Activated naive CD4-positive, alpha-beta T cell treated with anti-CD3 and anti-CD28 coated beads for 36 hours (primary cell): ENCODE measurements at regions not wholly inside any gene's neighbourhood (a gene's known extent, or its start where the extent isn't known, plus 50 kb on each side); places are given as distances from the start of the nearest gene placed in this dataset.
"Not testable (repeated sequence)": the region's sequence is repeated elsewhere in the genome, so short reads cannot be mapped to it uniquely, and the experiment has no call there.

Experiments used
- CTCF ChIA-PET: fragments of 350-600 bp; sonication (Branson Sonifier 250); formaldehyde crosslinking; loops from one replicate; lab custom pipeline; 2021; ENCODE audit warnings: antibody characterized with exemption; lab: Charles Lee
- DNase-seq: peaks from one replicate; pipeline ENCODE4 v3.0.0-alpha.2; 2020
- H3K27ac Mint-ChIP-seq: one replicate; pipeline ENCODE4 v1.8.0; 2021; ENCODE audit warnings: mild to moderate bottlenecking, mixed read lengths
- H3K27me3 Mint-ChIP-seq: one replicate; pipeline ENCODE4 v1.8.0; 2021; ENCODE audit warnings: low read depth, mixed read lengths
- H3K36me3 Mint-ChIP-seq: one replicate; pipeline ENCODE4 v1.8.0; 2021; ENCODE audit warnings: low read depth, mixed read lengths
- H3K4me1 Mint-ChIP-seq: one replicate; pipeline ENCODE4 v1.8.0; 2021; ENCODE audit warnings: low read depth, mixed read lengths
- H3K4me3 Mint-ChIP-seq: one replicate; pipeline ENCODE4 v1.8.0; 2021; ENCODE audit warnings: mild to moderate bottlenecking, moderate library complexity, mixed read lengths
- H3K9me3 Mint-ChIP-seq: one replicate; pipeline ENCODE4 v1.8.0; 2021; ENCODE audit warnings: mixed read lengths
- intact Hi-C: fragments of 100-400 bp; cut with micrococcal nuclease; formaldehyde crosslinking; loops from one replicate; pipeline ENCODE4 v1.15.1; 2023

DNA sequence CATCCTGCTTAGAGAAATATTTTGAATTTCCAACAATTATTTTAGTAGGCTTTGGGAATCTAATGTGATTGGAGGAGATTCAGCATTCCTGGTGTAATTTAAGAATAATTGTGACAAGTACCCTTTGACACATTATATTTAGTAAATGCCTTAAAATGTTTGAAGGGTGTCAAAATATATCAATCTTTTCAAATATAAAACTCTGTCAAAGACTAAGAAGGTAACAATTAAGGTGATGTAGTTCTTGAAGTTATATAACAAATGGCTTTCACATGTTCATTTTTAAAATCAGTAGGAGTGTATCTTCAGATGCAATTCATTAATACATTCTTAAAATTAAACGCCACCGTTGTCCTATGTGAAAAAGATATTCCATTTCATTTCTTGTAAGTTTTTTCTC lies 1977.1 kb upstream of the CDH9 start:
- intact Hi-C loops: no loop called here
- no peaks in the 10 kb centered on the region for H3K27me3 Mint-ChIP-seq
- CTCF ChIA-PET: interaction anchor here (0.9 kb wide), 1 partner anchor 10 kb away, joined by 3 read pairs; no protein-coding TSS in a partner anchor
- no peak overlapping the region for H3K4me3 Mint-ChIP-seq
- no peaks in the 10 kb centered on the region for H3K4me1 Mint-ChIP-seq
- no peak for DNase-seq
- no peaks in the 10 kb centered on the region for H3K36me3 Mint-ChIP-seq
- peaks cover 2% of the 10 kb centered on the region for H3K9me3 Mint-ChIP-seq
- no peak overlapping the region for H3K27ac Mint-ChIP-seq

DNA sequence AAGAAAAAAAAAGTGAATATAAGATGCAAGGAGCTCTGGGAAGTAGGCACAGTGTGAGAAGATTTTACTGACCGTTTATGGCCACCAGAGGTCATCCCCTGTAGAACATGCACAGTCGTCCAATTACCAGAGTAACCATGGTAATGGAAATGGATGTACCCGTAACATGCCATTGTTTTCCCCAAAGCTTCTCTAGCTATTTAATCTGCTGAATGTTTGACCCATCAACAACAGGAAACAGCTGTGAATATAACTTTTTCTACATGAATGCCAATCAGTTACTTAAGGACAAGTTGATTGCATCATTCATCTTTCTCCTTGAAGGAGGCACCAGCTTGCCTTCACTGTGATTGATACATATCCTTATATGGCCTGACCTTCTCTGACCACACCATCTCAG lies 1967.0 kb upstream of the CDH9 start:
- no peaks in the 10 kb centered on the region for H3K4me1 Mint-ChIP-seq
- no peaks in the 10 kb centered on the region for H3K27me3 Mint-ChIP-seq
- CTCF ChIA-PET: interaction anchor here (1.3 kb wide), 1 partner anchor 10 kb away, joined by 3 read pairs; no protein-coding TSS in a partner anchor
- no peak overlapping the region for H3K27ac Mint-ChIP-seq
- intact Hi-C loops: no loop called here
- DNase-seq: no peak
- no peak overlapping the region for H3K4me3 Mint-ChIP-seq
- H3K36me3 Mint-ChIP-seq: no peaks in the 10 kb centered on the region
- peaks cover 5% of the 10 kb centered on the region for H3K9me3 Mint-ChIP-seq

DNA sequence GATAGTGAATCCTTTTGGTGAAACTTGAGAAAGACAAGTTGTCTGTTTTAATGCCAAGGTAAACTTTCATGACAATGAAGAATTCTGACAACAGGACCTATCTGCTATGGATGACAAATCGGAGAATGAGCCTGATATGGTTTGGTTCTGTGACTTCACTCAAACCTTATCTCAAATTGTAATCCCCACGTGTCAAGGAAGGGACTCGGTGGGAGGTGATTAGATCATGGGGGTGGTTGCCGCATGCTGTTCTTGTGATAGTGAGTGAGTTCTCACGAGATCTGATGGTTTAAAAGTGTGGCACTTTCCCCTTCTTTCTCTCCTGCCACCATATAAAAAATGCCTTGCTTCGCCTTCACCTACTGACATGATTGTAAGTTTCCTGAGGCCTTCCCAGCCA lies 1964.1 kb upstream of the CDH9 start:
- peaks cover 7% of the 10 kb centered on the region for H3K9me3 Mint-ChIP-seq
- DNase-seq: no peak
- H3K27me3 Mint-ChIP-seq: no peaks in the 10 kb centered on the region
- intact Hi-C loops: no loop called here
- CTCF ChIA-PET: no interaction called here
- no peak overlapping the region for H3K27ac Mint-ChIP-seq
- H3K36me3 Mint-ChIP-seq: no peaks in the 10 kb centered on the region
- no peak overlapping the region for H3K4me3 Mint-ChIP-seq
- no peaks in the 10 kb centered on the region for H3K4me1 Mint-ChIP-seq

DNA sequence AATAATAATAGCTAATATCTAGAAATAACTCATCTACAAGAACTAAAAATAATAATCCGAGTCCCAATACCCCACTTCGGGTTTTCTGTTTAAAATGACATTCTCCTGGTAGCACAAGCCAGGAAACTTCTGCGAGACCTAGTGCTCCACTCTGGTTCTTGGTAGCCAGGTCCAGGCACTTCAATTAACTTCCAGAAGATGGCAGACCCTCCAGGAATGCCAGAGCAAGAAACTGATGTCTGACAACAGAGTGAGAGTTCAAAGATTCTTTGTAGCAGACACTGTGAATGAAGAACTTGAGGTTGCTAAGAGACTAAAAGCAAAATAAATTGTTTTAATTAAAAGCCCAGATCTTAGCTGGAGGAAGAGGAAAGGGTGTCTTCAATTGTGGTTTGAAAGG lies 1963.3 kb upstream of the CDH9 start:
- no peaks in the 10 kb centered on the region for H3K27me3 Mint-ChIP-seq
- CTCF ChIA-PET: interaction anchor here (0.5 kb wide), 1 partner anchor 102 kb away, joined by 3 read pairs; no protein-coding TSS in a partner anchor
- H3K27ac Mint-ChIP-seq: no peak overlapping the region

DNA sequence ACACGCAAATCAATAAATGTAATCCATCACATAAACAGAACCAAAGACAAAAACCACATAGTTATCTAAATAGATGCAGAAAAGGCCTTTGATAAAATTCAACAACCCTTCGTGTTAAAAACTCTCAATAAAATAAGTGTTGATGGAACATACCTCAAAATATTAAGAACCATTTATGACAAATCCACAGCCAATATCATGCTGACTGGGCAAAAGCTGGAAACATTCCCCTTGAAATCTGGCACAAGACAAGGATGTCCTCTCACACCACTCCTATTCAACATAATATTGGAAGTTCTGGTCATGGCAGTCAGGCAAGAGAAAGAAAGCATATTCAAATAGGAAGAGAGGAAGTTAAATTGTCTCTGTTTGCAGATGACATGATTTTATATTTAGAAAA lies 1946.3 kb upstream of the CDH9 start:
- DNase-seq: no peak
- no peak overlapping the region for H3K27ac Mint-ChIP-seq
- no peak overlapping the region for H3K4me3 Mint-ChIP-seq
- H3K4me1 Mint-ChIP-seq: no peaks in the 10 kb centered on the region
- no peaks in the 10 kb centered on the region for H3K36me3 Mint-ChIP-seq
- H3K9me3 Mint-ChIP-seq: peaks cover 16% of the 10 kb centered on the region
- intact Hi-C loops: no loop called here
- no peaks in the 10 kb centered on the region for H3K27me3 Mint-ChIP-seq
- CTCF ChIA-PET: no interaction called here

More for the DNA sequence above, 1963.3 kb upstream of the CDH9 start:
- intact Hi-C loops: no loop called here
- no peaks in the 10 kb centered on the region for H3K4me1 Mint-ChIP-seq
- H3K36me3 Mint-ChIP-seq: no peaks in the 10 kb centered on the region
- DNase-seq: no peak
- H3K9me3 Mint-ChIP-seq: peaks cover 9% of the 10 kb centered on the region
- H3K4me3 Mint-ChIP-seq: no peak overlapping the region

DNA sequence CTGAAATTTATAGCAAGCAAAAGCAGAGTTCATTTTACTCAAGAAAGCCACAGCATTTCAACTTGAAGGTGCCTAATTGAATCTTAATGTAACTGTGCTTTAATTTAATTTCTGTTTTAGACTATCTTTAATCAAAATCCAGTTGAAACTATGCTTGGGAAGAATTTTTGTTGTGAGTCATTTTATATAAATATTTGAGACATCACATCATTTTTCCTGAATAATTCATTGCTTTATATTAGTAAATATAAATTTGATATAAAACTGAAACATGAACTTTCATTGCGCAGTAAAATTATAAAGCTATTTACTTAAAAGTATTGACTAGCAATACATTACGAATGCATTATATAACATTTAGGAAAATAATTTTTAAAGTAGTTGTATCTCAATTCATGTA lies 1937.1 kb upstream of the CDH9 start:
- H3K36me3 Mint-ChIP-seq: no peaks in the 10 kb centered on the region

DNA sequence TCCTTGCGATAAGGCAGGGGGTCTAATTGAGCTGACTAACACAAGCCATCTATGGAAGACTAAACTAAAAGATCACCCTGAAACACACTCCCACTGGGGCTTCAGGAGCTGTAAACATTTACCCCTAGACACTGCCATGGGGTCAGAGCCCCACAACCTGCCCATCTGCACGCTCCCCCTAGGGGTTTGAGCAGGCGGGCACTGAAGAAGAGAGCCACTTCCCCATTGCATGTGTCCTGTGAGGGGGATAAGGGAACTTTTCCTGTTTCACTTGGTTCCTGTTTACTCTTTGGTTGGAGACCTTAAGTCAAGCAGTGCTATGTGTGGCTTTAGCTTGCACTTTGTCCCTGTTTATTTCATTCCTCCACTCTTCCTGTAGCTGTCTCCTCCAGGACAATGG lies 1929.5 kb upstream of the CDH9 start:
- no peak overlapping the region for H3K4me3 Mint-ChIP-seq
- peaks cover 2% of the 10 kb centered on the region for H3K9me3 Mint-ChIP-seq
- intact Hi-C loops: no loop called here
- CTCF ChIA-PET: no interaction called here
- no peaks in the 10 kb centered on the region for H3K27me3 Mint-ChIP-seq
- H3K36me3 Mint-ChIP-seq: no peaks in the 10 kb centered on the region
- no peak for DNase-seq
- no peak overlapping the region for H3K27ac Mint-ChIP-seq
- H3K4me1 Mint-ChIP-seq: no peaks in the 10 kb centered on the region

More for the DNA sequence above, 1937.1 kb upstream of the CDH9 start:
- Mint-ChIP-seq H3K27ac (no peak overlapping the region), H3K9me3 (peaks cover 10% of the 10 kb centered on the region), H3K4me3 (no peak overlapping the region), H3K27me3 (no peaks in the 10 kb centered on the region), H3K4me1 (no peaks in the 10 kb centered on the region)
- intact Hi-C loops: no loop called here
- DNase-seq: no peak
- CTCF ChIA-PET: no interaction called here

DNA sequence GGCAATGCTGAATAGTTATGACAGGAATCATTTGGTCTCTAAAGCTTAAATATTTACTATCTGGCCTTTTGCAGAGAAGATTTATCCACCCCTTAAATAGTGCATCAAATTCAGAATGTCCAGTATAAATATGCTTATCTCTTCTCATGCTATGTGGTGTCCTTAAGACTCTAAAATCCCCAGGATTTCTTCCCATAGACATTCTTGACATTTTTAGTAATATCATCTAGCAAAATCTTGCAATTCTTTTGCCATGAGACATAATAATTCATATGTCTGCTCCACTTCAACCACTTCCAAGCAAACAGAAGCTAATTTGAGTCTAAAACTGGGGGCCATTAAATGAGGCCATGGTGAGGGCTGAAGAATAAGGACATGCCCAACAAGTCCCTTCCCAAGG lies 1923.4 kb upstream of the CDH9 start:
- no peak overlapping the region for H3K4me3 Mint-ChIP-seq
- no peak overlapping the region for H3K27ac Mint-ChIP-seq
- H3K27me3 Mint-ChIP-seq: no peaks in the 10 kb centered on the region
- CTCF ChIA-PET: no interaction called here
- DNase-seq: no peak
- peaks cover 4% of the 10 kb centered on the region for H3K9me3 Mint-ChIP-seq
- intact Hi-C loops: no loop called here
- no peaks in the 10 kb centered on the region for H3K4me1 Mint-ChIP-seq
- H3K36me3 Mint-ChIP-seq: no peaks in the 10 kb centered on the region

DNA sequence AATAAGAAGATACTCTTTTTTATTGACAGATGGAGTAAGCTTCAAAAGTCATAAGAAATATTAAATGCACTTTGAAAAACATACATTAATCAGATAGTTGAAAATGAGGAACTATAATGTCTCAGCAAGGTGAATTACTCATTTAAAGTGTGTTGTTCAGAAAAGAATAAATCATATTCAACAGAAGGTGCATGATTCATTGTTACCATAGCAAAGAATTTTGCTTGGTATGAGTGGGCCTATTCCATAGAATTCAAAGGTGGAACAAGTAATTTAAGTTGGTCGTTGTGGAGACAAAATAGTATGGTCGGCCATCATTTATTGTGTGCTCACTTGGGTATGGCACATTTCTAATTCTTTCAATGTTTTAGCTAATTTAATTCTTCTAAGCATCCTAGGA lies 1920.2 kb upstream of the CDH9 start:
- Mint-ChIP-seq H3K27ac (no peak overlapping the region), H3K36me3 (no peaks in the 10 kb centered on the region), H3K4me1 (no peaks in the 10 kb centered on the region), H3K9me3 (peaks cover 4% of the 10 kb centered on the region), H3K4me3 (no peak overlapping the region), H3K27me3 (no peaks in the 10 kb centered on the region)
- intact Hi-C loops: no loop called here
- CTCF ChIA-PET: no interaction called here
- DNase-seq: no peak

DNA sequence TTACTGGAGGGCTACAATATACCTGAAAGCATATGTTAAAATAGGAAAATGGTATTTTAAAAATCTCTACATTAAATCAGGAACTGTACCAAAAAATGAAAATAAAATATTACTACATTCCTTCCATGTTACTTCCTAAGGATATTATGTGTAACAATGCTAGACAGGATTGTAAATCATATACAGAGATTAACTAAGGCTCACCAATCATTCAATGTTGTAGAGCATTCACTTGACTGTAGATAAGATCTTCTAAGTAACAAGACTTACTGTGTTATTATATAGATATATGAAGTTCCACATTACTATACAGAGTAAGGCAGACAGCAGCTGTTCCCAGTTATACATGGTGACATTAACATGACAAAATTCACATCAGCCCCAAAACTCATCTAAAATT lies 1919.1 kb upstream of the CDH9 start:
- no peak for DNase-seq
- CTCF ChIA-PET: no interaction called here
- Mint-ChIP-seq H3K4me3 (no peak overlapping the region), H3K27ac (no peak overlapping the region), H3K4me1 (no peaks in the 10 kb centered on the region), H3K36me3 (no peaks in the 10 kb centered on the region), H3K9me3 (peaks cover 3% of the 10 kb centered on the region), H3K27me3 (no peaks in the 10 kb centered on the region)
- intact Hi-C loops: no loop called here

DNA sequence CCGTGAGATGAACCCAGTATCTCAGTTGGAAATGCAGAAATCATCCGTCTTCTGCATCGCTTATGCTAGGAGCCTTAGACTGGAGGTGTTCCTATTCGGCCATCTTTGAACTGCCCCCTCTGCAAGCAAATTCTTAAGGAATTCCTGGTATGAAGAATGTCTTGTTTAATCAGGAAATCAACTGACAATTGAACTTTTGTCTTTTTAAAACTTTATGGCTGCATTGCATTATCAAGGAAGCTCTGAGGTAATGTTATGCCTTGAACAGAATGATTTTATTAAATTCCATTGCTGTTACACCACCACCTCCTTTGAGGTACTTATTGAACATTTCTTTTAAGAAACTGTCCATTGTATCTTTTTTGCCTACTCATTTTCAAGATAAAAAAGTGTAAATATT lies 1915.7 kb upstream of the CDH9 start:
- Mint-ChIP-seq H3K9me3 (peaks cover 4% of the 10 kb centered on the region), H3K4me1 (no peaks in the 10 kb centered on the region), H3K36me3 (no peaks in the 10 kb centered on the region), H3K27ac (no peak overlapping the region), H3K27me3 (no peaks in the 10 kb centered on the region), H3K4me3 (no peak overlapping the region)
- intact Hi-C loops: no loop called here
- CTCF ChIA-PET: no interaction called here
- DNase-seq: no peak

DNA sequence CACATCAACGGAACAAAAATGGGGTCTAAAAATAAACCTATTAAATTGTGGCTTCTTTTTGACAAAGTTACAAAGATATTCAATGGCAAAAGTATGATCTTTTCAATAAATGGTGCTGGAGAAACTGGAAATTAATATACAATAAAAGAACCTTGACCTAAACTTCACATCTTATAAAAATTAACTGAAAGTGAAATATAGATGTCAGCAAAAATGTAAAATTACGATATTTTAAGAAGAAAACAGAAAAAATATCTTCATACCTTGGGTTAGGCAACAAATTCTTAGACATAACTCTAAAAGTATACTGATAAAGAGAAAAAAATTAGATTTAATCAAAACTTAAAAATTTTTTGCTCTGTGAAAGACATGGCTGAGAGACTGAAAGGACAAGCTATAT lies 1909.5 kb upstream of the CDH9 start:
- CTCF ChIA-PET: no interaction called here
- Mint-ChIP-seq H3K27me3 (no peaks in the 10 kb centered on the region), H3K4me1 (no peaks in the 10 kb centered on the region)

DNA sequence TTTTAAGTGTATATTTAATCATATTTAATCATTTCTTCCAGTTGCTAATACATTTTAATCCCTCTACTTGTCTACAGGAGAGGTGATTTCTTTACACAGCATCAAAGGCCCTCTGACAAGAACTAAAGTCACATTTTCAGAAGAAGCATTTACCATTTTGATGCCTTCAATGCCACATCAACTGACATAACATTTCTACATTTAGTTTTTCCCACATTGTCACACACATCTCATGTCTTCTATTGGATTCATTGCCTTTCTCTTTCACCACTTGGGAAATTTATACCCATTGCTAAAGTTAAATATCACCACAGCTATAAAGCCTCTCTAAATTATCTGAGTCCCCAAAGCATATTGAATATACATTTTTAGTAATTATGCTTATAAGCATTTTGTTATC lies 1907.5 kb upstream of the CDH9 start:
- no peaks in the 10 kb centered on the region for H3K4me1 Mint-ChIP-seq
- no peak overlapping the region for H3K27ac Mint-ChIP-seq
- H3K36me3 Mint-ChIP-seq: no peaks in the 10 kb centered on the region

More for the DNA sequence above, 1909.5 kb upstream of the CDH9 start:
- peaks cover 1% of the 10 kb centered on the region for H3K9me3 Mint-ChIP-seq
- no peak overlapping the region for H3K27ac Mint-ChIP-seq
- no peak overlapping the region for H3K4me3 Mint-ChIP-seq
- H3K36me3 Mint-ChIP-seq: no peaks in the 10 kb centered on the region
- DNase-seq: no peak
- intact Hi-C loops: no loop called here

DNA sequence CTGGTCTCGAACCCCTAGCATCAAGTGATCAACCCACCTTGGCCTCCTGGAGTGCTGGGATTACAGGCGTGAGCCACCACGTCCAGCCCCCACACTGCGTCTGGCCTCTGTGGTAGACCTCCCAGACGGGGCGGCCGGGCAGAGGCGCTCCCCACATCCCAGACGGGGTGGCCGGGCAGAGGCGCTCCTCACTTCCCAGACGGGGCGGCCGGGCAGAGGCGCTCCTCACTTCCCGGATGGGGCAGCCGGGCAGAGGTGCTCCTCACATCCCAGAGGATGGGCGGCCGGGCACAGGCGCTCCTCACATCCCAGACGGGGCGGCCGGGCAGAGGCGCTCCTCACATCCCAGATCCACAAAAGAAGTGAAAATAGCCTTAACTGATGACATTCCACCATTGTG lies 1891.0 kb upstream of the CDH9 start:
- H3K36me3 Mint-ChIP-seq, CTCF ChIA-PET, DNase-seq, H3K4me3 Mint-ChIP-seq, H3K27me3 Mint-ChIP-seq, H3K27ac Mint-ChIP-seq, intact Hi-C loops, H3K4me1 Mint-ChIP-seq: not testable (repeated sequence)
- peaks cover 10% of the 10 kb centered on the region for H3K9me3 Mint-ChIP-seq

More for the DNA sequence above, 1907.5 kb upstream of the CDH9 start:
- intact Hi-C loops: no loop called here
- CTCF ChIA-PET: no interaction called here
- no peak for DNase-seq
- Mint-ChIP-seq H3K4me3 (no peak overlapping the region), H3K9me3 (peaks cover 8% of the 10 kb centered on the region), H3K27me3 (no peaks in the 10 kb centered on the region)
